ENCODE measurements at regions not wholly inside any gene's neighbourhood (a gene's known extent, or its start where the extent isn't known, plus 50 kb on each side); places are given as distances from the start of the nearest gene placed in this dataset.

DNA sequence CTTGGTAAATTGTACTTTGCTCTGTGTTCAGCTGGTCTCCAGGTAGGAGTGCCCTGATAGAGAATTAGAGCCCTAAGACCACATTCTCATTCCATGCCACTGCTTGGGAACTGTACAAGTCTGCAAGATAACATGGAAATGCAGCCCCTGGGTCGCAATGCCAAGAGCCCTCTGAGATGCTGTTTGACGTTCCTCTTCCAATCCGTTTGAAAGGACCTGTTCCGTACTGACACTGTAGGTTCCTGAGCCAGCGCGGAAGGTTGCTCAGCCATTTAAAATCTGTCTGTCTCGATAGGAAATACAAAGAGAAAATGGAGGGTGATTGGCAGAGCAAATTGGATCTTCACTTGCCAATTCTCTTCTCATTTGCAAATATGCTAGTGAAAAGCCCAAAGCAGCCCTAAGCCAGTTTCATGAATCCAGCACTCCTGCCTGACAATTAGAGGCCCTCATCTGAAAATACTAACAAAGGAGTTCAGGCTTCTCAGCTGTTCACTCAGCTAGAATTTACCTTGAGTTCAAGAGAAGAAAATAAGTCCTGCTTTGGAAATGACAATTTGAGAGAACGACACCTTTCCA lies 100.6 kb upstream of the AFDN start:
- Histone ChIP-seq H3K27ac (ENCODE audit: low read depth, low read length) (no peak overlapping the region), H3K9me3 (ENCODE audit: insufficient read depth, low read length) (no peaks in the 10 kb centered on the region), H4K20me1 (ENCODE audit: low read depth, low read length) (no peaks in the 10 kb centered on the region), H3K36me3 (ENCODE audit: low read length) (no peaks in the 10 kb centered on the region), H3K79me2 (ENCODE audit: insufficient read depth, low read length) (no peaks in the 10 kb centered on the region), H3K9me2 (replicated peaks; ENCODE audit: insufficient read depth, low read length) (no peaks in the 10 kb centered on the region), H2AFZ (ENCODE audit: low read depth, low read length, severe bottlenecking) (no peak overlapping the region), H3K4me3 (ENCODE audit: insufficient read depth, low read length, poor library complexity, severe bottlenecking) (no peak overlapping the region), H3F3A (ENCODE audit: insufficient read depth) (no peaks in the 10 kb centered on the region), H3K9ac (ENCODE audit: low read length) (no peak overlapping the region), H3K27me3 (ENCODE audit: low read length) (no peaks in the 10 kb centered on the region), H3K4me2 (ENCODE audit: low read depth, low read length, poor library complexity, severe bottlenecking) (no peak overlapping the region)
- TF ChIP-seq EZH2phosphoT487 (conservative IDR thresholded peaks at IDR 0.05; ENCODE audit: low read length), result no peak
- TF ChIP-seq, protein P1, sequence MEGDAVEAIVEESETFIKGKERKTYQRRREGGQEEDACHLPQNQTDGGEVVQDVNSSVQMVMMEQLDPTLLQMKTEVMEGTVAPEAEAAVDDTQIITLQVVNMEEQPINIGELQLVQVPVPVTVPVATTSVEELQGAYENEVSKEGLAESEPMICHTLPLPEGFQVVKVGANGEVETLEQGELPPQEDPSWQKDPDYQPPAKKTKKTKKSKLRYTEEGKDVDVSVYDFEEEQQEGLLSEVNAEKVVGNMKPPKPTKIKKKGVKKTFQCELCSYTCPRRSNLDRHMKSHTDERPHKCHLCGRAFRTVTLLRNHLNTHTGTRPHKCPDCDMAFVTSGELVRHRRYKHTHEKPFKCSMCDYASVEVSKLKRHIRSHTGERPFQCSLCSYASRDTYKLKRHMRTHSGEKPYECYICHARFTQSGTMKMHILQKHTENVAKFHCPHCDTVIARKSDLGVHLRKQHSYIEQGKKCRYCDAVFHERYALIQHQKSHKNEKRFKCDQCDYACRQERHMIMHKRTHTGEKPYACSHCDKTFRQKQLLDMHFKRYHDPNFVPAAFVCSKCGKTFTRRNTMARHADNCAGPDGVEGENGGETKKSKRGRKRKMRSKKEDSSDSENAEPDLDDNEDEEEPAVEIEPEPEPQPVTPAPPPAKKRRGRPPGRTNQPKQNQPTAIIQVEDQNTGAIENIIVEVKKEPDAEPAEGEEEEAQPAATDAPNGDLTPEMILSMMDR (IDR thresholded peaks at IDR 0.05; ENCODE audit: insufficient read depth, low read length, poor library complexity, severe bottlenecking), result no peak

DNA sequence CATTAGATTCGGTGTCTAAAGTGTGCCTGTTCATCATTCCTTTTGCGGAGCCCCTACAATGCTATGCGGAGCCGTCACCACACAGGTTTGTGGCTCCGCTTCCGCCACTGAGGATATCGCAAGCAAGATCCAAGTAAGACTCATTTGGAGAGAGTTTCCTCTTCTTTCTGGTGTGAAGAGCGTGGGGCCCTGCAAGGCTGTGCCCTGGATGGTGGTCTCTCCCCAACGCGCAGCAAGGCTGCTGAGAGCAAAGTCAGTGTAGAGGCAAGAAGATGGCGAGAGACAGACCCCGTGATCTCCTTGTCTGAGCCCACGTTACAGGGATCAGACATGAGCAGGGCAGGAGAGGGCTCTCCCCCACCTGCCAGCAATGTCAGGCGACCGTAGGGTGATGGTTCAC lies 96.3 kb upstream of the AFDN start:
- no peaks in the 10 kb centered on the region for H3F3A ChIP-seq (ENCODE audit: insufficient read depth)
- no peaks in the 10 kb centered on the region for H3K27me3 ChIP-seq (ENCODE audit: low read length)
- no peak overlapping the region for H3K4me2 ChIP-seq (ENCODE audit: low read depth, low read length, poor library complexity, severe bottlenecking)
- H3K36me3 ChIP-seq (ENCODE audit: low read length), result no peaks in the 10 kb centered on the region
- no peak overlapping the region for H3K9ac ChIP-seq (ENCODE audit: low read length)
- H2AFZ ChIP-seq (ENCODE audit: low read depth, low read length, severe bottlenecking), result no peak overlapping the region
- no peaks in the 10 kb centered on the region for H3K79me2 ChIP-seq (ENCODE audit: insufficient read depth, low read length)
- no peaks in the 10 kb centered on the region for H3K9me3 ChIP-seq (ENCODE audit: insufficient read depth, low read length)
- H3K4me3 ChIP-seq (ENCODE audit: insufficient read depth, low read length, poor library complexity, severe bottlenecking), result no peak overlapping the region
- TF ChIP-seq EZH2phosphoT487 (conservative IDR thresholded peaks at IDR 0.05; ENCODE audit: low read length), result no peak
- TF ChIP-seq, protein P1 (IDR thresholded peaks at IDR 0.05; ENCODE audit: insufficient read depth, low read length, poor library complexity, severe bottlenecking), result no peak
- no peaks in the 10 kb centered on the region for H3K9me2 ChIP-seq (replicated peaks; ENCODE audit: insufficient read depth, low read length)
- H4K20me1 ChIP-seq (ENCODE audit: low read depth, low read length), result no peaks in the 10 kb centered on the region
- no peak overlapping the region for H3K27ac ChIP-seq (ENCODE audit: low read depth, low read length)

DNA sequence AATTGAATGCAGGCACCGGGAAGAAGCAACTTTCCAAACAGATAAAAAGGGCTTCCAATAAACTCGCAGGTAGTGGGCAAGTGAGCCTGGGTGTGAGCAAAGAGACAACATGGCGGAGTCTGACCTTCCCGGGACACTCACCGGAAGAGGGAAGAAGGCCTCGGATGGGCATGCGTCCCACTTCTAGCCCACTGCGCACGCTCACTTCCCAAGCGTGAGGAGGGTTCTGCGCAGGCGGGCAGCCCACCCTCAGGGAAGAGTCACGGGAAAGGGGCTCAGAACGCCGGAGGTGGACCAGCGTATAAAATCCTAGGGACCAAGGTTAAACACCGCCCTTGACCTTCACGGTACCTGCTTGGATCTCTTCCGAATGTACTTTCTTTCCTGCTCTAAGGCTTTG lies 95.5 kb upstream of the AFDN start:
- Histone ChIP-seq H3K4me3 (ENCODE audit: insufficient read depth, low read length, poor library complexity, severe bottlenecking) (no peak overlapping the region), H3K9ac (ENCODE audit: low read length) (no peak overlapping the region), H3K36me3 (ENCODE audit: low read length) (no peaks in the 10 kb centered on the region), H3K27me3 (ENCODE audit: low read length) (no peaks in the 10 kb centered on the region), H3K27ac (ENCODE audit: low read depth, low read length) (no peak overlapping the region), H3K9me2 (replicated peaks; ENCODE audit: insufficient read depth, low read length) (no peaks in the 10 kb centered on the region), H3F3A (ENCODE audit: insufficient read depth) (no peaks in the 10 kb centered on the region), H3K4me2 (ENCODE audit: low read depth, low read length, poor library complexity, severe bottlenecking) (no peak overlapping the region), H3K9me3 (ENCODE audit: insufficient read depth, low read length) (no peaks in the 10 kb centered on the region), H4K20me1 (ENCODE audit: low read depth, low read length) (no peaks in the 10 kb centered on the region), H3K79me2 (ENCODE audit: insufficient read depth, low read length) (no peaks in the 10 kb centered on the region), H2AFZ (ENCODE audit: low read depth, low read length, severe bottlenecking) (no peak overlapping the region)
- no peak for TF ChIP-seq EZH2phosphoT487 (conservative IDR thresholded peaks at IDR 0.05; ENCODE audit: low read length)
- TF ChIP-seq, protein P1 (IDR thresholded peaks at IDR 0.05; ENCODE audit: insufficient read depth, low read length, poor library complexity, severe bottlenecking), result no peak
